GM12878 (cell line): ENCODE measurements at regions not wholly inside any gene's neighbourhood (a gene's known extent, or its start where the extent isn't known, plus 50 kb on each side); places are given as distances from the start of the nearest gene placed in this dataset.

Experiments
- ATAC-seq: fragments of 200-7000 bp; cut with Tn5 transposase; 3 replicates; pipeline ENCODE4 v1.9.1; 2020; ENCODE audit warnings: mild to moderate bottlenecking, moderate library complexity
- BruUV-seq: library from RNA; stranded (reverse); fragments of 400-500 nt; replicated peaks from 2 replicates; lab custom pipeline; 2021; lab: Mats Ljungman, UMichigan
- CTCF ChIA-PET: fragments of 300-600 bp; sonication (Branson Sonifier 250); formaldehyde crosslinking; extraction: SDS; loops from one replicate; lab custom pipeline; 2021; ENCODE audit warnings: inconsistent platforms; lab: Yijun Ruan, JAX
- POLR2A ChIA-PET: fragments of 350-600 bp; formaldehyde crosslinking; extraction: SDS; loops from one replicate; lab custom pipeline; 2021; ENCODE audit warnings: inconsistent platforms; lab: Charles Lee
- RAD21 ChIA-PET: fragments of 300-600 bp; sonication (Branson Sonifier 250); formaldehyde crosslinking; loops from one replicate; lab custom pipeline; 2023; ENCODE audit warnings: antibody characterized with exemption; ENCODE audit not compliant: unreplicated experiment; lab: Charles Lee
- SMC1A ChIA-PET: fragments of 300-600 bp; sonication (Branson Sonifier 250); formaldehyde crosslinking; loops from one replicate; lab custom pipeline; 2023; ENCODE audit not compliant: unreplicated experiment, uncharacterized antibody; lab: Charles Lee
- DNase-seq: peaks from one replicate; pipeline ENCODE4 v3.0.0-alpha.2; 2011; ENCODE audit warnings: low read depth, low spot score
- FAIRE-seq: peaks from 3 replicates; lab custom pipeline; 2011; peaks lifted over from hg19 to GRCh38; lab: Jason Lieb, UNC
- H2AFZ ChIP-seq: 2 replicates; pipeline ENCODE4 v1.6.0; 2011; ENCODE audit warnings: low read depth, low read length, control low read depth; ENCODE audit not compliant: control insufficient read depth
- H3K27ac ChIP-seq: 2 replicates; pipeline ENCODE4 v1.5.1; 2011; ENCODE audit warnings: control low read depth; ENCODE audit not compliant: control insufficient read depth, insufficient read depth
- H3K27me3 ChIP-seq, 2 experiments: replicated peaks in 1 of 2; 2 replicates each; pipeline versions ENCODE4 v1.6.0 to v1.6.1; 2011; ENCODE audit warnings: low read length in 1 of 2; ENCODE audit not compliant: control insufficient read depth in 2 of 2, insufficient read depth in 2 of 2
- H3K36me3 ChIP-seq, 2 experiments: 2 replicates each; pipeline ENCODE4 v1.5.1; 2011; ENCODE audit warnings: low read length in 1 of 2; ENCODE audit not compliant: control insufficient read depth in 2 of 2, insufficient read depth in 2 of 2
- H3K4me1 ChIP-seq: 2 replicates; pipeline ENCODE4 v1.6.1; 2011; ENCODE audit warnings: mild to moderate bottlenecking, low read length, moderate library complexity, mixed read lengths; ENCODE audit not compliant: control insufficient read depth, insufficient read depth
- H3K4me2 ChIP-seq: 2 replicates; pipeline ENCODE4 v1.6.0; 2011; ENCODE audit warnings: control low read depth; ENCODE audit not compliant: control insufficient read depth, insufficient read depth
- H3K4me3 ChIP-seq: fragments of 200-600 bp; sonication (generic); 2 replicates; pipeline ENCODE4 v1.5.1; 2016
- H3K79me2 ChIP-seq: 2 replicates; pipeline ENCODE4 v1.6.0; 2011; ENCODE audit warnings: low read length; ENCODE audit not compliant: control insufficient read depth, insufficient read depth
- H3K9ac ChIP-seq: 2 replicates; pipeline ENCODE4 v1.8.0; 2011; ENCODE audit warnings: low read length, control low read depth, mixed read lengths; ENCODE audit not compliant: control insufficient read depth, insufficient read depth
- H3K9me3 ChIP-seq: replicated peaks from 3 replicates; pipeline ENCODE4 v1.5.1; 2011; ENCODE audit warnings: mild to moderate bottlenecking, low read length; ENCODE audit not compliant: control insufficient read depth, insufficient read depth
- H4K20me1 ChIP-seq: 2 replicates; pipeline ENCODE4 v1.6.0; 2011; ENCODE audit not compliant: control insufficient read depth, insufficient read depth
- PKNOX1 ChIP-seq: fragments of 450-650 bp; IDR thresholded peaks from 2 replicates; pipeline ENCODE4 v1.6.1; 2016; ENCODE audit warnings: mild to moderate bottlenecking
- POU2F2 ChIP-seq: IDR thresholded peaks from 3 replicates; pipeline ENCODE4 v1.6.1; 2011; ENCODE audit warnings: low read depth, mild to moderate bottlenecking, low read length, borderline replicate concordance
- WGBS: methylation state at CpG from one replicate; pipeline ENCODE4 v1.1.6; 2016; ENCODE audit warnings: low lambda C conversion rate; ENCODE audit not compliant: insufficient replicate concordance, insufficient coverage; ENCODE audit errors: missing lambda C conversion rate; 5-methylcytosine and 5-hydroxymethylcytosine counted together
- in situ Hi-C: fragments of 300-500 bp; cut with MboI; formaldehyde crosslinking; loops from 9 replicates; pipeline ENCODE4 v1.14.3; 2018; ENCODE audit warnings: mixed read lengths
- intact Hi-C: fragments of 100-400 bp; cut with micrococcal nuclease; formaldehyde crosslinking; loops from one replicate; pipeline ENCODE4 v1.14.2; 2022; ENCODE audit not compliant: unreplicated experiment
- TF ChIP-seq, protein P1 (sequence below): fragments of 450-650 bp; IDR thresholded peaks from 2 replicates; pipeline ENCODE4 v1.6.1; 2017; ENCODE audit warnings: mild to moderate bottlenecking, low read depth, inconsistent platforms; ENCODE audit not compliant: poor library complexity, severe bottlenecking
- TF ChIP-seq, protein P2 (sequence below), 3 experiments: IDR thresholded peaks in 2 of 3; conservative IDR thresholded peaks in 1 of 3; 2 replicates each; pipeline ENCODE4 v1.5.1; 2011; ENCODE audit warnings: low read depth in 3 of 3, low read length in 3 of 3, mild to moderate bottlenecking in 3 of 3, control low read depth in 2 of 3, moderate library complexity in 2 of 3, inconsistent platforms in 1 of 3, mixed read lengths in 1 of 3; ENCODE audit not compliant: control insufficient read depth in 2 of 3, insufficient read depth in 1 of 3; ENCODE audit errors: extremely low read depth in 1 of 3

GRCh38 chr12:78568321-78569020, 296.1 kb upstream of the SYT1 start:
- BruUV-seq, result no TSS peak
- TF ChIP-seq, protein P1, sequence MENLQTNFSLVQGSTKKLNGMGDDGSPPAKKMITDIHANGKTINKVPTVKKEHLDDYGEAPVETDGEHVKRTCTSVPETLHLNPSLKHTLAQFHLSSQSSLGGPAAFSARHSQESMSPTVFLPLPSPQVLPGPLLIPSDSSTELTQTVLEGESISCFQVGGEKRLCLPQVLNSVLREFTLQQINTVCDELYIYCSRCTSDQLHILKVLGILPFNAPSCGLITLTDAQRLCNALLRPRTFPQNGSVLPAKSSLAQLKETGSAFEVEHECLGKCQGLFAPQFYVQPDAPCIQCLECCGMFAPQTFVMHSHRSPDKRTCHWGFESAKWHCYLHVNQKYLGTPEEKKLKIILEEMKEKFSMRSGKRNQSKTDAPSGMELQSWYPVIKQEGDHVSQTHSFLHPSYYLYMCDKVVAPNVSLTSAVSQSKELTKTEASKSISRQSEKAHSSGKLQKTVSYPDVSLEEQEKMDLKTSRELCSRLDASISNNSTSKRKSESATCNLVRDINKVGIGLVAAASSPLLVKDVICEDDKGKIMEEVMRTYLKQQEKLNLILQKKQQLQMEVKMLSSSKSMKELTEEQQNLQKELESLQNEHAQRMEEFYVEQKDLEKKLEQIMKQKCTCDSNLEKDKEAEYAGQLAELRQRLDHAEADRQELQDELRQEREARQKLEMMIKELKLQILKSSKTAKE, result no peak
- no peak for TF ChIP-seq PKNOX1
- TF ChIP-seq, protein P2, sequence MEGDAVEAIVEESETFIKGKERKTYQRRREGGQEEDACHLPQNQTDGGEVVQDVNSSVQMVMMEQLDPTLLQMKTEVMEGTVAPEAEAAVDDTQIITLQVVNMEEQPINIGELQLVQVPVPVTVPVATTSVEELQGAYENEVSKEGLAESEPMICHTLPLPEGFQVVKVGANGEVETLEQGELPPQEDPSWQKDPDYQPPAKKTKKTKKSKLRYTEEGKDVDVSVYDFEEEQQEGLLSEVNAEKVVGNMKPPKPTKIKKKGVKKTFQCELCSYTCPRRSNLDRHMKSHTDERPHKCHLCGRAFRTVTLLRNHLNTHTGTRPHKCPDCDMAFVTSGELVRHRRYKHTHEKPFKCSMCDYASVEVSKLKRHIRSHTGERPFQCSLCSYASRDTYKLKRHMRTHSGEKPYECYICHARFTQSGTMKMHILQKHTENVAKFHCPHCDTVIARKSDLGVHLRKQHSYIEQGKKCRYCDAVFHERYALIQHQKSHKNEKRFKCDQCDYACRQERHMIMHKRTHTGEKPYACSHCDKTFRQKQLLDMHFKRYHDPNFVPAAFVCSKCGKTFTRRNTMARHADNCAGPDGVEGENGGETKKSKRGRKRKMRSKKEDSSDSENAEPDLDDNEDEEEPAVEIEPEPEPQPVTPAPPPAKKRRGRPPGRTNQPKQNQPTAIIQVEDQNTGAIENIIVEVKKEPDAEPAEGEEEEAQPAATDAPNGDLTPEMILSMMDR (IDR thresholded peaks at IDR 0.05 in 2 of 3, conservative IDR thresholded peaks at IDR 0.05 in 1 of 3; ENCODE audit: control insufficient read depth in 2 of 3, extremely low read depth in 1 of 3, insufficient read depth in 1 of 3, low read depth in 3 of 3, low read length in 3 of 3), result no peak
- no peak for TF ChIP-seq POU2F2
- Histone ChIP-seq H3K9ac (no peak overlapping the region), H3K4me3 (no peak overlapping the region), H3K36me3 (no peaks in the 10 kb centered on the region), H3K79me2 (no peaks in the 10 kb centered on the region), H4K20me1 (no peaks in the 10 kb centered on the region), H3K9me3 (no peaks in the 10 kb centered on the region), H3K4me1 (no peaks in the 10 kb centered on the region), H3K27ac (no peak overlapping the region), H3K4me2 (no peak overlapping the region), H3K27me3 (no peaks in the 10 kb centered on the region), H2AFZ (no peak overlapping the region)
- ChIA-PET CTCF (interaction anchor here (0.6 kb wide), 1 partner anchor 664 kb away, joined by 4 read pairs; no protein-coding TSS in a partner anchor), POLR2A (no interaction called here), RAD21 (no interaction called here), SMC1A (interaction anchor here (1.4 kb wide), 1 partner anchor 10 kb away, joined by 4 read pairs; no protein-coding TSS in a partner anchor)
- intact Hi-C loops (loop anchor here (10.0 kb wide), 1 partner anchor 436 kb away; no protein-coding TSS in a partner anchor), in situ Hi-C loops (no loop called here)
- FAIRE-seq (no peak), DNase-seq (no peak), ATAC-seq (no peak)
- 35% methylated on average over 2 of the region's 2 CpGs for WGBS
